ENCODE measurements at regions not wholly inside any gene's neighbourhood (a gene's known extent, or its start where the extent isn't known, plus 50 kb on each side); places are given as distances from the start of the nearest gene placed in this dataset.

DNA sequence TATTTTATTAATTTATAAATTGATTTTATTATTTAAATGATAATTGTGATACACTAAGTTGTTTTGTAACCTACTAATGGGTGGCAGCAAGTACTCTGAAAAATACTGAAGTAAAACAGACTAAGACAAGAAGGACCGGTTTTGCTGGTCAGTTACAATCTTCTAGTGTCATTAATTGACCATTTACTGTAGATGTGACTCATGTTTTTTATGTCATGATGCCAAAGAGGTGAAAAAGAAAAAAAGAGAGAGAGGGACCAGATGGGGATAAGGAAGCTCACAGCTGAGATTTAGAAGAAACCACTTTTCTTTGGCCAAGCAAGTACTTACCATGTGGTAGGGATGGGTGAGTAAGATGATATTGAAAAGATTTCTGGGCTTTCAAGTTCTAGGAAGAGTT lies 955.8 kb upstream of the LRRTM1 start:
- TF ChIP-seq ILF3 (IDR thresholded peaks at IDR 0.05; ENCODE audit: borderline replicate concordance) (no peak), POLR2AphosphoS5 (IDR thresholded peaks at IDR 0.05; ENCODE audit: control insufficient read depth, insufficient read depth, low read depth, low read length) (no peak), CTCF (IDR thresholded peaks at IDR 0.05 in 2 of 3, conservative IDR thresholded peaks at IDR 0.05 in 1 of 3; ENCODE audit: insufficient read depth in 2 of 3, low read depth in 1 of 3, low read length in 3 of 3) (no peak)
